WERI-Rb-1 (cell line): ENCODE measurements at regions not wholly inside any gene's neighbourhood (a gene's known extent, or its start where the extent isn't known, plus 50 kb on each side); places are given as distances from the start of the nearest gene placed in this dataset.

Experiments used
- DNase-seq: peaks from one replicate; pipeline ENCODE4 v3.0.0-alpha.2; 2020
- H3K27ac ChIP-seq: fragments of 250-450 bp; sonication (Bioruptor Pico); 2 replicates; pipeline ENCODE4 v1.5.1; 2020; ENCODE audit warnings: mild to moderate bottlenecking, moderate library complexity
- H3K27me3 ChIP-seq: fragments of 250-450 bp; sonication (Bioruptor Pico); 2 replicates; pipeline ENCODE4 v1.5.1; 2021; ENCODE audit warnings: mild to moderate bottlenecking, low read depth, moderate library complexity; ENCODE audit not compliant: insufficient read depth, severe bottlenecking
- H3K36me3 ChIP-seq: fragments of 250-450 bp; sonication (Bioruptor Pico); 2 replicates; pipeline ENCODE4 v1.5.1; 2020; ENCODE audit warnings: mild to moderate bottlenecking, moderate library complexity
- H3K4me3 ChIP-seq: 2 replicates; pipeline ENCODE4 v1.5.1; 2011; ENCODE audit warnings: low read depth, mild to moderate bottlenecking, control low read depth, low read length
- H3K9me3 ChIP-seq: fragments of 250-450 bp; sonication (Bioruptor Pico); 2 replicates; pipeline ENCODE4 v1.5.1; 2021; ENCODE audit warnings: mild to moderate bottlenecking, moderate library complexity; ENCODE audit not compliant: severe bottlenecking
- CTCF ChIP-seq: IDR thresholded peaks from 2 replicates; pipeline ENCODE4 v1.5.1; 2011; ENCODE audit warnings: low read depth, mild to moderate bottlenecking, control low read depth, inconsistent platforms, low read length

DNA sequence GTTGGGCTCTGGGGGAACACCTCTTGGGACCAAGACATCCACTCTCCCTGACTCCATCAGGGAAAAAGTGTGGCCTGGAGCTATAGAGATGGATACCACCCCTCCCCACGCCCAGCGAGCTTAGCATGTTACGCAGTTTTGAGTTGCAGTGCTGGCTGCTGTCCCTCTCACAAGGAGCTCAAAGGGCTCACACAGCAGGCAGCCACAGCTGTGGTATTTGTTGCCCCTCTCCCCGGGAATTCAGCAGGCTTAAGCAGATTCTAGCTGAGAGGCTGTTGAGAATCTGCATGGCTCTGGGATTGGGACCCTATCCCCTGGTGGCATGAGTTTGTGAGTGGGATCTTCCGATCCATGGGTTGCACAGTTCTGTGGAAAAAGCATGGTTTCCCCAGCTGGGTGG is 673.1 kb upstream of the FSHR start:
- H3K36me3 ChIP-seq: no peaks in the 10 kb centered on the region
- no peaks in the 10 kb centered on the region for H3K27me3 ChIP-seq
- no peak overlapping the region for H3K4me3 ChIP-seq
- no peak overlapping the region for H3K27ac ChIP-seq
- TF ChIP-seq CTCF: no peak
- peaks cover 6% of the 10 kb centered on the region for H3K9me3 ChIP-seq
- no peak for DNase-seq

GRCh38 chr2:49813208-49813607 is 658.9 kb upstream of the FSHR start:
- no peak overlapping the region for H3K4me3 ChIP-seq
- no peak for TF ChIP-seq CTCF
- H3K27ac ChIP-seq: no peak overlapping the region

GRCh38 chr2:49812730-49813129 is 658.4 kb upstream of the FSHR start:
- no peak for DNase-seq
- Histone ChIP-seq H3K9me3 (no peaks in the 10 kb centered on the region), H3K27ac (no peak overlapping the region), H3K27me3 (no peaks in the 10 kb centered on the region), H3K4me3 (no peak overlapping the region), H3K36me3 (no peaks in the 10 kb centered on the region)
- TF ChIP-seq CTCF: no peak

More at GRCh38 chr2:49813208-49813607, 658.9 kb upstream of the FSHR start:
- Histone ChIP-seq H3K9me3 (no peaks in the 10 kb centered on the region), H3K27me3 (no peaks in the 10 kb centered on the region), H3K36me3 (no peaks in the 10 kb centered on the region)
- no peak for DNase-seq

- no peak for TF ChIP-seq CTCF
- DNase-seq: no peak
- H3K27ac ChIP-seq: no peak overlapping the region
- H3K9me3 ChIP-seq: no peaks in the 10 kb centered on the region
- no peak overlapping the region for H3K4me3 ChIP-seq
- no peaks in the 10 kb centered on the region for H3K36me3 ChIP-seq
- H3K27me3 ChIP-seq: no peaks in the 10 kb centered on the region
Measured at GRCh38 chr2:49811502-49811901, 657.2 kb upstream of the FSHR start.

DNA sequence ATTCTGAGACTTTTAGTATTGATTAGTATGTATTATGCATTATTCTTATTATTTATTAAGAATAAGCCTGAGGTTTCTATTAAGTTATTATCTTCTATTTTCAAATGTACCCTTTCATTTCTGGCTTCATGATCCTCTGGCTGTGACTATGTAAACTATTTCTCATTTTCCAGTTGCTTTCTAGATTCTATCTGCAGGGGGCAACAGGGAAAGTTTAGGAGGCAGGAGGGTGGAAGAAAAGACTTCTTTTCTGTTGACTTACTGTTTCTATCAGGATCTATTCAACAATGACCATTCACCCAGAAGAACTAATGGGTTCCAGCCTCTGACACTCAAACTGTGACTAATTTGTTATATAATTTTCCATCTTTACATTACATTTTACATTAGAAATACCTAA is 653.4 kb upstream of the FSHR start:
- no peaks in the 10 kb centered on the region for H3K36me3 ChIP-seq
- H3K27ac ChIP-seq: no peak overlapping the region
- no peak for DNase-seq
- no peak overlapping the region for H3K4me3 ChIP-seq
- TF ChIP-seq CTCF: no peak
- no peaks in the 10 kb centered on the region for H3K27me3 ChIP-seq
- H3K9me3 ChIP-seq: peaks cover 2% of the 10 kb centered on the region

DNA sequence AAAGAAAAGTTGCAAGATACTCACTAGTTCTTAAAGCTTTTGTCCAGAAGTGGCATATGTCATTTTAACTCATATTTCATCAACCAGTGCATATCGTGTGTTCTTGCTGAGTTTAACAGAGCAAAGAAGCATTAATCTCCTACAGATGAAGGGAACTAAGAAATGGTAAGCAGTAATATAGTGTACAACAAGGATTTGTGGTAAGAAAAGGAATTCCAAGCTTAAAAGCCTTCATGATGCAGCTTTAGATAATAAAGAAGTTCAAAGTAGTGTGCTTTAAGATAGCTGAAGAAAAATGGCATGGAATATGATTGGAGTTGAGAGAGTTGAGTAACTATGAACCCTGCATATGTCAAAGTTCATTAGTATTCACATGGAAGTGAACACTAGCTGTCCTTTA is 649.8 kb upstream of the FSHR start:
- Histone ChIP-seq H3K9me3 (peaks cover 11% of the 10 kb centered on the region), H3K36me3 (no peaks in the 10 kb centered on the region), H3K4me3 (no peak overlapping the region), H3K27me3 (peaks cover 14% of the 10 kb centered on the region), H3K27ac (no peak overlapping the region)
- DNase-seq: no peak
- TF ChIP-seq CTCF: no peak
